H1 (cell line): ENCODE measurements at regions not wholly inside any gene's neighbourhood (a gene's known extent, or its start where the extent isn't known, plus 50 kb on each side); places are given as distances from the start of the nearest gene placed in this dataset.

Experiments
- ATF2 ChIP-seq: IDR thresholded peaks from 2 replicates; pipeline ENCODE4 v1.6.1; 2012; ENCODE audit warnings: low read length, inconsistent platforms
- CTCF ChIP-seq, 3 experiments: IDR thresholded peaks; 1 replicate in 2 of 3; 2 replicates in 1 of 3; pipeline versions ENCODE4 v1.5.1 to v1.6.1; 2011; ENCODE audit warnings: low read length in 3 of 3, mild to moderate bottlenecking in 3 of 3, inconsistent platforms in 2 of 3, low read depth in 1 of 3, moderate library complexity in 1 of 3; ENCODE audit not compliant: insufficient read depth in 1 of 3; ENCODE audit errors: control extremely low read depth in 1 of 3
- EP300 ChIP-seq, 2 experiments: IDR thresholded peaks; 1 replicate in 1 of 2; 2 replicates in 1 of 2; pipeline ENCODE4 v1.6.1; 2011 to 2012; ENCODE audit warnings: low read depth in 2 of 2, low read length in 2 of 2, mild to moderate bottlenecking in 2 of 2, borderline replicate concordance in 1 of 2, inconsistent platforms in 1 of 2, moderate library complexity in 1 of 2
- GABPA ChIP-seq: IDR thresholded peaks from 2 replicates; pipeline ENCODE4 v1.6.1; 2011; ENCODE audit warnings: mild to moderate bottlenecking, low read length, moderate library complexity, borderline replicate concordance; ENCODE audit not compliant: insufficient read depth
- KDM1A ChIP-seq: fragments of 200-600, 300-600 bp; sonication (generic); IDR thresholded peaks from 2 replicates; pipeline ENCODE4 v1.7.1; 2016; ENCODE audit warnings: mild to moderate bottlenecking, low read length, borderline replicate concordance
- MAX ChIP-seq: IDR thresholded peaks from 2 replicates; pipeline ENCODE4 v1.6.1; 2012; ENCODE audit warnings: inconsistent platforms
- RAD21 ChIP-seq, 2 experiments: IDR thresholded peaks in 1 of 2; conservative IDR thresholded peaks in 1 of 2; 2 replicates each; pipeline ENCODE4 v1.6.1; 2011; ENCODE audit warnings: low read depth in 2 of 2, low read length in 2 of 2, improper control_type of control experiment in 1 of 2, inconsistent platforms in 1 of 2, mild to moderate bottlenecking in 1 of 2, moderate library complexity in 1 of 2
- TAF7 ChIP-seq: optimal IDR thresholded peaks from 2 replicates; pipeline ENCODE3; 2011; ENCODE audit warnings: low read depth, mild to moderate bottlenecking, inconsistent platforms, low read length, moderate library complexity, borderline replicate concordance
- YY1 ChIP-seq: IDR thresholded peaks from 2 replicates; pipeline ENCODE4 v1.6.1; 2011; ENCODE audit warnings: low read depth, mild to moderate bottlenecking, low read length

DNA sequence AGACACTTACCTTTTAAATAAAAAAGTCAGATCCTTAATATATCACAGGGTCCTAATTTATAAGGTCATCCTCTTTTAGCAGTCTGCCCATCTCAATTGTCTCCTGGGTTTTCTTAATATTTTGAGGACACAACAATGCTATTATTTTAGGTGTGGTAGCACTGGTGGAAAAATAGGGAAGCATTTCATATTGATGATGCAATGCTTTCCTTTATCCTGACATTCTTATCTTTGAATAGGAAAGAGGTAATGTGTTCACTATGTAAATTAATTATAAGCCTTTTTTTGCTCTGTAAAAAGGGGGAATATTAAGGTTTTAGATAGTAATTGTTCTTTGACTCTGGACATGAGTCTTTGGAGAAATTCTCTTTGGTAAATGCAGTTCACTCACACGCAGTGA is 164.7 kb downstream of the YTHDC2 start:
- TF ChIP-seq EP300 (IDR thresholded peaks at IDR 0.05; ENCODE audit: borderline replicate concordance in 1 of 2, low read depth in 2 of 2, low read length in 2 of 2) = no peak
- no peak for TF ChIP-seq CTCF (IDR thresholded peaks at IDR 0.05; ENCODE audit: control extremely low read depth in 1 of 3, insufficient read depth in 1 of 3, low read depth in 1 of 3, low read length in 3 of 3)
- TF ChIP-seq ATF2 = no peak
- no peak for TF ChIP-seq GABPA
- no peak for TF ChIP-seq KDM1A
- TF ChIP-seq MAX = no peak
- no peak for TF ChIP-seq RAD21 (IDR thresholded peaks at IDR 0.05 in 1 of 2, conservative IDR thresholded peaks at IDR 0.05 in 1 of 2; ENCODE audit: low read depth in 2 of 2, low read length in 2 of 2)
- no peak for TF ChIP-seq YY1
- no peak for TF ChIP-seq TAF7
